ENCODE measurements at regions not wholly inside any gene's neighbourhood (a gene's known extent, or its start where the extent isn't known, plus 50 kb on each side); places are given as distances from the start of the nearest gene placed in this dataset.

DNA sequence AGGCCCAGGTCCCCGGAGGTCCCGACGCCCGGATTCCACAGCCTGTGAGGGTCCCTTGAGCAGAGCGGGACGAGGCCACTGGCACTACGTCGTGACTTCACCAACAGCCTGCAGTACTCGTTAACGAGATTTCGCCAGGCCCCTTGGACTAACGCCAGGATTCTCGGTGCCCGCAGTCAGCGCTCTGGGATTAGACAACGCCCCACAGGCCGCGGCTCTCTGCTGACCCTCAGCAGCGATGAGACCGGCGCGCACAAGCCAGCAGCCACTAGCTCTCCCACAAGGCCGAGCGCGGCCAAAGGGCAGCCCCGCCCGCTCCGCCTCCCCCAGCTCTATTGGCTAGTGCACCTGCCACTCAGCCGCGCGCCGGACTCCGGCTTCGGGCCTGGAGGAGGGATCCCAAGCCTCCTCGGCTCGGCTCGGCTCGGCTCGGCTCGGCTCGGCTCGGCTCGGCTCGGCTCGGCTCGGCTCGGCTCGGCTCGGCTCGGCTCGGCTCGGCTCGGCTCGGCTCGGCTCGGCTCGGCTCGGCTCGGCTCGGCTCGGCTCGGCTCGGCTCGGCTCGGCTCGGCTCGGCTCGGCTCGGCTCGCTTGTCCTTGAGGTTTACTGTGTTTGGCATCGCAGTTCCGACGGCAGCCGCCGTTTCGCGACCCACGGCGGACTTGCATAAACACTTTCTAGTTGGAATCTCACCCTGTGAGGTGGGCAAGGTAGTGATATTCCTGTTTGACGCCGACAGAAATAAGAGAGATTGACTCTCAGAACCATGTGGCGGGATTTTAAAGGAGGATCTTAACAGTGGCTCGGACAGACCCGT lies 231.7 kb upstream of the SERP2 start (continued):
- no peak for TF ChIP-seq ZFP36 (IDR thresholded peaks at IDR 0.05; ENCODE audit: borderline replicate concordance, low read depth, low read length, partially characterized antibody)
- 0 out of 2 replicates have a peak, but pooled peaks have one; percentile 31 for TF ChIP-seq BHLHE40 (IDR thresholded peaks at IDR 0.05; ENCODE audit: low read length)
- TF ChIP-seq SNAPC2 (CRISPR knock-in tag; IDR thresholded peaks at IDR 0.05): 0 out of 2 replicates have a peak, but pooled peaks have one; percentile 76
- peak; percentile 65; the same call in 1 of the 2 replicates for TF ChIP-seq TIGD3 (CRISPR knock-in tag; IDR thresholded peaks at IDR 0.05; ENCODE audit: borderline replicate concordance)
- peak; percentile 55; the same call in 1 of the 2 replicates for TF ChIP-seq ERF (CRISPR knock-in tag; IDR thresholded peaks at IDR 0.05)
- TF ChIP-seq, protein P1, sequence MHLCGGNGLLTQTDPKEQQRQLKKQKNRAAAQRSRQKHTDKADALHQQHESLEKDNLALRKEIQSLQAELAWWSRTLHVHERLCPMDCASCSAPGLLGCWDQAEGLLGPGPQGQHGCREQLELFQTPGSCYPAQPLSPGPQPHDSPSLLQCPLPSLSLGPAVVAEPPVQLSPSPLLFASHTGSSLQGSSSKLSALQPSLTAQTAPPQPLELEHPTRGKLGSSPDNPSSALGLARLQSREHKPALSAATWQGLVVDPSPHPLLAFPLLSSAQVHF (CRISPR knock-in tag; IDR thresholded peaks at IDR 0.05): 0 out of 2 replicates have a peak, but pooled peaks have one; percentile 65
- TF ChIP-seq ZFY (CRISPR knock-in tag; IDR thresholded peaks at IDR 0.05): peak; percentile 97
- peak; percentile 72 for TF ChIP-seq HDAC1 (CRISPR knock-in tag; IDR thresholded peaks at IDR 0.05)
- no peak for TF ChIP-seq KLF9 (CRISPR knock-in tag; IDR thresholded peaks at IDR 0.05; ENCODE audit: low read depth)
- TF ChIP-seq AKNA (CRISPR knock-in tag; IDR thresholded peaks at IDR 0.05; ENCODE audit: borderline replicate concordance): no peak
- TF ChIP-seq, protein P2, sequence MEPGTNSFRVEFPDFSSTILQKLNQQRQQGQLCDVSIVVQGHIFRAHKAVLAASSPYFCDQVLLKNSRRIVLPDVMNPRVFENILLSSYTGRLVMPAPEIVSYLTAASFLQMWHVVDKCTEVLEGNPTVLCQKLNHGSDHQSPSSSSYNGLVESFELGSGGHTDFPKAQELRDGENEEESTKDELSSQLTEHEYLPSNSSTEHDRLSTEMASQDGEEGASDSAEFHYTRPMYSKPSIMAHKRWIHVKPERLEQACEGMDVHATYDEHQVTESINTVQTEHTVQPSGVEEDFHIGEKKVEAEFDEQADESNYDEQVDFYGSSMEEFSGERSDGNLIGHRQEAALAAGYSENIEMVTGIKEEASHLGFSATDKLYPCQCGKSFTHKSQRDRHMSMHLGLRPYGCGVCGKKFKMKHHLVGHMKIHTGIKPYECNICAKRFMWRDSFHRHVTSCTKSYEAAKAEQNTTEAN (CRISPR knock-in tag; conservative IDR thresholded peaks at IDR 0.05): no peak; the same call in 1 of the 2 replicates
- no peak for TF ChIP-seq SP140L (CRISPR knock-in tag; IDR thresholded peaks at IDR 0.05; ENCODE audit: borderline replicate concordance)
- no peak for TF ChIP-seq ZNF10 (CRISPR knock-in tag; IDR thresholded peaks at IDR 0.05; ENCODE audit: borderline replicate concordance, low read depth)
- 0 out of 2 replicates have a peak, but pooled peaks have one; percentile 42 for TF ChIP-seq SMYD3 (CRISPR knock-in tag; IDR thresholded peaks at IDR 0.05)
- TF ChIP-seq NCOA2 (CRISPR knock-in tag; IDR thresholded peaks at IDR 0.05): peak; percentile 44
- peak; percentile 88; the same call in 1 of the 2 replicates for TF ChIP-seq RNF2 (conservative IDR thresholded peaks at IDR 0.05; ENCODE audit: low read depth)
- 0 out of 2 replicates have a peak, but pooled peaks have one; percentile 30 for TF ChIP-seq ZNF746 (CRISPR knock-in tag; IDR thresholded peaks at IDR 0.05)
- TF ChIP-seq LRRFIP1 (CRISPR knock-in tag; conservative IDR thresholded peaks at IDR 0.05): no peak
- TF ChIP-seq RXRA (CRISPR knock-in tag; IDR thresholded peaks at IDR 0.05): peak; percentile 77
